HAP-1 (cell line): ENCODE measurements at regions not wholly inside any gene's neighbourhood (a gene's known extent, or its start where the extent isn't known, plus 50 kb on each side); places are given as distances from the start of the nearest gene placed in this dataset.

Experiments used
- DNase-seq, 2 experiments: peaks; one replicate each; pipeline ENCODE4 v3.0.0-alpha.2; 2016 to 2020; ENCODE audit warnings: low spot score in 2 of 2
- H3K27me3 ChIP-seq: fragments of 250-450 bp; sonication (Bioruptor Pico); 2 replicates; pipeline ENCODE4 v1.5.1; 2020; ENCODE audit warnings: low read depth, mild to moderate bottlenecking, moderate library complexity
- H3K36me3 ChIP-seq: fragments of 250-450 bp; sonication (Bioruptor Pico); replicated peaks from 2 replicates; pipeline ENCODE4 v1.5.1; 2020; ENCODE audit warnings: mild to moderate bottlenecking
- H3K4me1 ChIP-seq: fragments of 250-450 bp; sonication (Bioruptor Pico); 2 replicates; pipeline ENCODE4 v1.5.1; 2020; ENCODE audit warnings: mild to moderate bottlenecking
- H3K4me3 ChIP-seq: fragments of 250-450 bp; sonication (Bioruptor Pico); 2 replicates; pipeline ENCODE4 v1.5.1; 2020; ENCODE audit warnings: mild to moderate bottlenecking, moderate library complexity
- H3K9me3 ChIP-seq: fragments of 250-450 bp; sonication (Bioruptor Pico); 2 replicates; pipeline ENCODE4 v1.5.1; 2020; ENCODE audit warnings: mild to moderate bottlenecking, moderate library complexity
- in situ Hi-C: fragments of 300-500 bp; cut with MboI; formaldehyde crosslinking; loops from 3 replicates; pipeline ENCODE4 v1.14.3; 2020; ENCODE audit warnings: low sequenced_read_pairs, inconsistent platforms, mixed read lengths

- Histone ChIP-seq H3K27me3 (no peaks in the 10 kb centered on the region), H3K36me3 (no peaks in the 10 kb centered on the region), H3K9me3 (no peaks in the 10 kb centered on the region), H3K4me3 (no peak overlapping the region), H3K4me1 (no peaks in the 10 kb centered on the region)
- no peak for DNase-seq
- in situ Hi-C loops: no loop called here
Measured at GRCh38 chr10:59088912-59089573, 87.4 kb upstream of the PHYHIPL start.

- DNase-seq: no peak
- Histone ChIP-seq H3K4me3 (no peak overlapping the region), H3K27me3 (no peaks in the 10 kb centered on the region), H3K4me1 (no peaks in the 10 kb centered on the region), H3K36me3 (no peaks in the 10 kb centered on the region), H3K9me3 (no peaks in the 10 kb centered on the region)
- in situ Hi-C loops: no loop called here
Measured at GRCh38 chr10:59090817-59091622, 85.4 kb upstream of the PHYHIPL start.

GRCh38 chr10:59093461-59093860, 83.0 kb upstream of the PHYHIPL start:
- Histone ChIP-seq H3K9me3 (no peaks in the 10 kb centered on the region), H3K36me3 (no peaks in the 10 kb centered on the region), H3K27me3 (no peaks in the 10 kb centered on the region), H3K4me1 (no peaks in the 10 kb centered on the region), H3K4me3 (no peak overlapping the region)
- in situ Hi-C loops: no loop called here
- DNase-seq: no peak

- Histone ChIP-seq H3K9me3 (no peaks in the 10 kb centered on the region), H3K4me3 (no peak overlapping the region), H3K27me3 (no peaks in the 10 kb centered on the region), H3K4me1 (peaks cover 3% of the 10 kb centered on the region; the same call in 1 of the 2 replicates), H3K36me3 (no peaks in the 10 kb centered on the region)
- no peak for DNase-seq
- in situ Hi-C loops: no loop called here
Measured at GRCh38 chr10:59096631-59097030, 79.8 kb upstream of the PHYHIPL start.

GRCh38 chr10:59098387-59098786, 78.1 kb upstream of the PHYHIPL start:
- no peaks in the 10 kb centered on the region for H3K27me3 ChIP-seq
- in situ Hi-C loops: no loop called here
- no peaks in the 10 kb centered on the region for H3K36me3 ChIP-seq
- H3K4me1 ChIP-seq: peaks cover 3% of the 10 kb centered on the region; the same call in 1 of the 2 replicates
- DNase-seq: no peak
- no peaks in the 10 kb centered on the region for H3K9me3 ChIP-seq
- H3K4me3 ChIP-seq: no peak overlapping the region

- DNase-seq: no peak
- Histone ChIP-seq H3K9me3 (no peaks in the 10 kb centered on the region), H3K4me3 (no peak overlapping the region), H3K4me1 (peaks cover 3% of the 10 kb centered on the region; the same call in 1 of the 2 replicates), H3K27me3 (no peaks in the 10 kb centered on the region), H3K36me3 (no peaks in the 10 kb centered on the region)
- in situ Hi-C loops: no loop called here
Measured at GRCh38 chr10:59098831-59099452, 77.5 kb upstream of the PHYHIPL start.

- peaks cover 3% of the 10 kb centered on the region; the same call in 1 of the 2 replicates for H3K4me1 ChIP-seq
Measured at GRCh38 chr10:59099481-59099880, 77.0 kb upstream of the PHYHIPL start.

GRCh38 chr10:59102394-59102793, 74.0 kb upstream of the PHYHIPL start:
- Histone ChIP-seq H3K4me3 (no peak overlapping the region), H3K4me1 (peaks cover 3% of the 10 kb centered on the region; the same call in 1 of the 2 replicates), H3K9me3 (no peaks in the 10 kb centered on the region), H3K36me3 (no peaks in the 10 kb centered on the region), H3K27me3 (no peaks in the 10 kb centered on the region)
- in situ Hi-C loops: no loop called here
- no peak for DNase-seq

More at GRCh38 chr10:59099481-59099880, 77.0 kb upstream of the PHYHIPL start:
- no peaks in the 10 kb centered on the region for H3K9me3 ChIP-seq
- H3K4me3 ChIP-seq: no peak overlapping the region
- H3K27me3 ChIP-seq: no peaks in the 10 kb centered on the region
- DNase-seq: no peak
- H3K36me3 ChIP-seq: no peaks in the 10 kb centered on the region
- in situ Hi-C loops: no loop called here

GRCh38 chr10:59104186-59104585, 72.3 kb upstream of the PHYHIPL start:
- in situ Hi-C loops: no loop called here
- no peaks in the 10 kb centered on the region for H3K36me3 ChIP-seq
- no peaks in the 10 kb centered on the region for H3K27me3 ChIP-seq
- H3K4me1 ChIP-seq: no peaks in the 10 kb centered on the region; the same call in 1 of the 2 replicates
- peak; percentile 16 to 47 for DNase-seq
- no peaks in the 10 kb centered on the region for H3K9me3 ChIP-seq
- no peak overlapping the region for H3K4me3 ChIP-seq

- in situ Hi-C loops: no loop called here
- Histone ChIP-seq H3K9me3 (no peaks in the 10 kb centered on the region), H3K4me1 (no peaks in the 10 kb centered on the region), H3K36me3 (no peaks in the 10 kb centered on the region), H3K27me3 (no peaks in the 10 kb centered on the region), H3K4me3 (no peak overlapping the region)
- no peak for DNase-seq
Measured at GRCh38 chr10:59106441-59106840, 70.0 kb upstream of the PHYHIPL start.

- DNase-seq: no peak
- Histone ChIP-seq H3K4me3 (no peak overlapping the region), H3K9me3 (no peaks in the 10 kb centered on the region), H3K36me3 (no peaks in the 10 kb centered on the region), H3K27me3 (no peaks in the 10 kb centered on the region), H3K4me1 (no peaks in the 10 kb centered on the region)
- in situ Hi-C loops: no loop called here
Measured at GRCh38 chr10:59107147-59107546, 69.3 kb upstream of the PHYHIPL start.

GRCh38 chr10:59108296-59108870, 68.1 kb upstream of the PHYHIPL start:
- H3K36me3 ChIP-seq: no peaks in the 10 kb centered on the region
- no peaks in the 10 kb centered on the region for H3K27me3 ChIP-seq
- no peak overlapping the region for H3K4me3 ChIP-seq
- H3K4me1 ChIP-seq: no peaks in the 10 kb centered on the region
- H3K9me3 ChIP-seq: no peaks in the 10 kb centered on the region; the same call in 1 of the 2 replicates
- in situ Hi-C loops: no loop called here
- no peak for DNase-seq

- Histone ChIP-seq H3K4me1 (no peaks in the 10 kb centered on the region), H3K36me3 (no peaks in the 10 kb centered on the region), H3K4me3 (no peak overlapping the region), H3K27me3 (no peaks in the 10 kb centered on the region), H3K9me3 (no peaks in the 10 kb centered on the region; the same call in 1 of the 2 replicates)
- in situ Hi-C loops: no loop called here
- DNase-seq: no peak
Measured at GRCh38 chr10:59108886-59109288, 67.6 kb upstream of the PHYHIPL start.
